ENCODE measurements at regions not wholly inside any gene's neighbourhood (a gene's known extent, or its start where the extent isn't known, plus 50 kb on each side); places are given as distances from the start of the nearest gene placed in this dataset.

GRCh38 chr10:63005246-63005645, 127.9 kb upstream of the NRBF2 start:
- H3K14ac ChIP-seq (replicated peaks; ENCODE audit: low read depth, low read length): no peak overlapping the region
- H3K4me3 ChIP-seq (ENCODE audit: insufficient read depth, low read depth, low read length): no peak overlapping the region
- no peak overlapping the region for H2AK9ac ChIP-seq (replicated peaks; ENCODE audit: low read depth, low read length, poor library complexity)
- no peak overlapping the region for H4K91ac ChIP-seq (ENCODE audit: insufficient read depth, low read depth, low read length)
- peaks cover 3% of the 10 kb centered on the region; the same call in 1 of the 2 replicates for H3K27me3 ChIP-seq (ENCODE audit: control insufficient read depth, insufficient read depth, low read length)
- no peak overlapping the region for H4K5ac ChIP-seq (ENCODE audit: low read depth, low read length)
- no peak overlapping the region for H2BK120ac ChIP-seq (ENCODE audit: low read depth, low read length)
- no peak overlapping the region for H2AFZ ChIP-seq (replicated peaks; ENCODE audit: low read length, poor library complexity)
- H3K79me1 ChIP-seq (ENCODE audit: low read depth in 1 of 2, low read length in 2 of 2): no peaks in the 10 kb centered on the region
- no peak overlapping the region for H3K18ac ChIP-seq (ENCODE audit: low read depth, low read length)
- H2BK20ac ChIP-seq (ENCODE audit: low read depth, low read length): no peak overlapping the region
- TF ChIP-seq BHLHE40 (IDR thresholded peaks at IDR 0.05; ENCODE audit: low read depth, low read length) (no peak), MAFK (IDR thresholded peaks at IDR 0.05; ENCODE audit: low read depth, low read length) (no peak), RAD21 (IDR thresholded peaks at IDR 0.05; ENCODE audit: low read length) (no peak), RCOR1 (IDR thresholded peaks at IDR 0.05; ENCODE audit: insufficient replicate concordance, low read length) (no peak), RFX5 (IDR thresholded peaks at IDR 0.05; ENCODE audit: low read depth, low read length) (no peak)
- H3K9me3 ChIP-seq (ENCODE audit: control insufficient read depth, insufficient read depth, low read length): no peaks in the 10 kb centered on the region
- no peaks in the 10 kb centered on the region for H3K4me1 ChIP-seq (ENCODE audit: control insufficient read depth, insufficient read depth, low read length)
- H4K8ac ChIP-seq (ENCODE audit: low read depth in 2 of 2, low read length in 2 of 2): no peak overlapping the region
- no peaks in the 10 kb centered on the region for H3K36me3 ChIP-seq (ENCODE audit: control insufficient read depth, insufficient read depth, low read length)
- DNase-seq (no peak), ATAC-seq (ENCODE audit: low read depth) (no peak)
- H2BK15ac ChIP-seq (ENCODE audit: low read depth, low read length): no peak overlapping the region
- intact Hi-C loops (cut with micrococcal nuclease): loop anchor here (2.0 kb wide), 1 partner anchor 152 kb away; no protein-coding TSS in a partner anchor
- no peak overlapping the region for H2BK5ac ChIP-seq (ENCODE audit: low read depth, low read length, poor library complexity, severe bottlenecking)
- H3K9ac ChIP-seq (ENCODE audit: low read depth, low read length): no peak overlapping the region
- H2AK5ac ChIP-seq (ENCODE audit: low read depth, low read length): no peak overlapping the region
- in situ Hi-C loops (cut with MboI; ENCODE audit: low sequenced_read_pairs): no loop called here
- H3K9me1 ChIP-seq (ENCODE audit: insufficient read depth, low read length): no peaks in the 10 kb centered on the region
- dilution Hi-C loops (cut with HindIII; ENCODE audit: low sequenced_read_pairs, unreplicated experiment): no loop called here
- ChIA-PET POLR2A (ENCODE audit: unreplicated experiment) (no interaction called here), CTCF (no interaction called here)
- H3K4ac ChIP-seq (ENCODE audit: low read depth, low read length): no peak overlapping the region
- no TSS peak for BruUV-seq (replicated peaks)
- H3K23ac ChIP-seq (ENCODE audit: low read depth, low read length): no peak overlapping the region
- no CpG with 5 or more reads among the region's 3 CpGs for WGBS, 2 experiments (ENCODE audit: extremely low coverage in 2 of 2, insufficient read length in 1 of 2)
- no peak overlapping the region for H3K56ac ChIP-seq (ENCODE audit: extremely low read depth, insufficient read depth, low read length)
- no peak overlapping the region for H3K4me2 ChIP-seq (ENCODE audit: low read depth, low read length)
- H3K27ac ChIP-seq (ENCODE audit: insufficient read depth, low read length): no peak overlapping the region
- no peaks in the 10 kb centered on the region for H4K20me1 ChIP-seq (ENCODE audit: insufficient read depth, low read length)

Data from IMR-90 (cell line).